B cell (primary cell): ENCODE measurements at regions not wholly inside any gene's neighbourhood (a gene's known extent, or its start where the extent isn't known, plus 50 kb on each side); places are given as distances from the start of the nearest gene placed in this dataset.

Experiments used
- ATAC-seq: fragments of 200-7000 bp; cut with Tn5 transposase; one replicate; pipeline ENCODE4 v1.10.0; 2021; ENCODE audit warnings: low read depth, mild to moderate bottlenecking, moderate number of reproducible peaks, moderate library complexity
- CTCF ChIA-PET: fragments of 350-600 bp; sonication (Branson Sonifier 250); formaldehyde crosslinking; loops from one replicate; lab custom pipeline; 2021; ENCODE audit warnings: antibody characterized with exemption, inconsistent platforms; lab: Charles Lee
- POLR2A ChIA-PET: fragments of 350-600 bp; sonication (Branson Sonifier 250); formaldehyde crosslinking; loops from one replicate; lab custom pipeline; 2021; ENCODE audit warnings: antibody characterized with exemption; lab: Charles Lee
- DNase-seq: peaks from one replicate; pipeline ENCODE4 v3.0.0; 2013
- H2AFZ ChIP-seq: 2 replicates; pipeline ENCODE4 v1.6.1; 2012; ENCODE audit warnings: mild to moderate bottlenecking, low read depth, low read length; ENCODE audit not compliant: insufficient read depth, poor library complexity, severe bottlenecking
- H3K27ac ChIP-seq, 2 donors: 1 replicate in 1 of 2; 2 replicates in 1 of 2; pipeline ENCODE4 v1.5.1; 2012 to 2013; ENCODE audit warnings: low read length in 2 of 2, mild to moderate bottlenecking in 2 of 2, moderate library complexity in 1 of 2
- H3K27me3 ChIP-seq, 4 experiments: fragments of 200-600 bp in 1 of 4; sonication (generic) in 1 of 4; replicated peaks in 1 of 4; 1 replicate in 2 of 4; 2 replicates in 2 of 4; pipeline versions ENCODE4 v1.6.1 to v1.7.0; 2013 to 2016; ENCODE audit warnings: low read length in 3 of 4, mild to moderate bottlenecking in 2 of 4, mixed read lengths in 1 of 4, moderate library complexity in 1 of 4; ENCODE audit not compliant: insufficient read depth in 4 of 4, control insufficient read depth in 3 of 4; ENCODE audit errors: control extremely low read depth in 1 of 4
- H3K36me3 ChIP-seq, 2 experiments: replicated peaks in 1 of 2; 1 replicate in 1 of 2; 2 replicates in 1 of 2; pipeline versions ENCODE4 v1.6.1 to v1.7.1; 2013; ENCODE audit warnings: low read length in 1 of 2; ENCODE audit not compliant: insufficient read depth in 2 of 2, control insufficient read depth in 1 of 2; ENCODE audit errors: control extremely low read depth in 1 of 2, extremely low read depth in 1 of 2
- H3K4me1 ChIP-seq, 2 donors: fragments of 200-600 bp in 1 of 2; sonication (generic) in 1 of 2; 1 replicate in 1 of 2; 2 replicates in 1 of 2; pipeline versions ENCODE4 v1.5.1 to v1.6.1; 2013 to 2017; ENCODE audit warnings: low read length in 2 of 2; ENCODE audit not compliant: control insufficient read depth in 2 of 2, insufficient read depth in 2 of 2
- H3K4me2 ChIP-seq: replicated peaks from 2 replicates; pipeline ENCODE3; 2012; ENCODE audit warnings: mild to moderate bottlenecking, low read depth, low read length; ENCODE audit not compliant: poor library complexity, severe bottlenecking
- H3K4me3 ChIP-seq, 5 experiments: fragments of 200-600 bp in 1 of 5; sonication (generic) in 1 of 5; 1 replicate in 3 of 5; 2 replicates in 2 of 5; pipeline versions ENCODE4 v1.5.1 to v1.7.0; 2011 to 2016; ENCODE audit warnings: low read length in 4 of 5, mild to moderate bottlenecking in 4 of 5, low read depth in 2 of 5, control low read depth in 1 of 5, moderate library complexity in 1 of 5; ENCODE audit not compliant: insufficient read depth in 1 of 5; ENCODE audit errors: control extremely low read depth in 1 of 5, extremely low read depth in 1 of 5
- H3K79me2 ChIP-seq: fragments of 200-600 bp; sonication (generic); one replicate; pipeline ENCODE4 v1.6.0; 2016; ENCODE audit warnings: low read length; ENCODE audit not compliant: control insufficient read depth, insufficient read depth
- H3K9ac ChIP-seq: fragments of 200-600 bp; sonication (generic); 2 replicates; pipeline ENCODE4 v1.6.1; 2017; ENCODE audit warnings: mild to moderate bottlenecking, low read length, moderate library complexity
- H3K9me3 ChIP-seq, 3 donors: one replicate each; pipeline versions ENCODE4 v1.6.1 to v1.7.1; 2013; ENCODE audit warnings: low read length in 2 of 3; ENCODE audit not compliant: control insufficient read depth in 2 of 3, insufficient read depth in 1 of 3; ENCODE audit errors: control extremely low read depth in 1 of 3
- H4K20me1 ChIP-seq: 2 replicates; pipeline ENCODE4 v1.6.0; 2012; ENCODE audit warnings: mild to moderate bottlenecking, low read length; ENCODE audit not compliant: insufficient read depth, control insufficient read depth, poor library complexity, severe bottlenecking
- H3K27ac Mint-ChIP-seq: one replicate; pipeline ENCODE4 v1.8.0; 2021; ENCODE audit warnings: mixed read lengths
- H3K27me3 Mint-ChIP-seq: one replicate; pipeline ENCODE4 v1.8.0; 2021; ENCODE audit warnings: mixed read lengths
- H3K4me1 Mint-ChIP-seq: one replicate; pipeline ENCODE4 v1.8.0; 2021; ENCODE audit warnings: mixed read lengths
- H3K4me3 Mint-ChIP-seq: one replicate; pipeline ENCODE4 v1.8.0; 2021; ENCODE audit warnings: mixed read lengths
- H3K9me3 Mint-ChIP-seq: one replicate; pipeline ENCODE4 v1.8.0; 2022; ENCODE audit warnings: mixed read lengths; ENCODE audit not compliant: insufficient read depth
- EZH2 ChIP-seq: IDR thresholded peaks from 2 replicates; pipeline ENCODE4 v1.6.1; 2012; ENCODE audit warnings: borderline replicate concordance, low read depth, mild to moderate bottlenecking, moderate library complexity, low read length; ENCODE audit not compliant: insufficient read depth, poor library complexity, severe bottlenecking
- WGBS: methylation state at CpG from one replicate; pipeline ENCODE4 v1.1.5; 2013; ENCODE audit warnings: missing lambda C conversion rate; ENCODE audit not compliant: insufficient coverage; 5-methylcytosine and 5-hydroxymethylcytosine counted together
- intact Hi-C: fragments of 100-400 bp; cut with micrococcal nuclease; formaldehyde crosslinking; loops from one replicate; pipeline ENCODE4 v1.10.0; 2022
- TF ChIP-seq, protein P1 (sequence below): fragments of 200-600 bp; IDR thresholded peaks from one replicate; pipeline ENCODE4 v1.8.0; 2022; ENCODE audit warnings: antibody characterized with exemption, mild to moderate bottlenecking

DNA sequence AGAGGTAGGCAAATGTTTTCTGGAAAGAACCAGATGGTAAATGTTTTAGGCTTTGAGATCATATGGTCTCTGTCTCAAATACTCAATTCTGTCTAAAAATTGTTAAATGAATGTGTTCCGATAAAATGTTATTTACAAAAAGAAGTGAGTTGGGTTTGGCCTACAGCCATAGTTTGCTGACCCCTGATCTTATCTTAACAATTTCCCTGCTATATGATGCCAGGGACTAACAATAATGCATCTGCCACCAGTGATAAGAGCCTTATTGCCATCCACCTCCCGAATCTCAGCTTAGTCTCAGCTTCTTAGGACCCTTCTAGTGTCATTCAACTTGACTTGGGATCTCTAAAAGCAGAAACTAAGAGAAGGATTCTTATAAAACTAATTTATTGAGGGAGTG, 208.5 kb upstream of the ADGRL2 start:
- Mint-ChIP-seq H3K4me1 (no peaks in the 10 kb centered on the region), H3K27ac (no peak overlapping the region), H3K9me3 (no peaks in the 10 kb centered on the region), H3K27me3 (no peaks in the 10 kb centered on the region), H3K4me3 (no peak overlapping the region)
- Histone ChIP-seq H4K20me1 (no peaks in the 10 kb centered on the region), H3K27ac (no peak overlapping the region), H3K27me3 (no peaks in the 10 kb centered on the region), H3K9me3 (no peaks in the 10 kb centered on the region), H2AFZ (no peak overlapping the region), H3K4me3 (no peak overlapping the region), H3K4me2 (no peak overlapping the region), H3K36me3 (no peaks in the 10 kb centered on the region), H3K9ac (no peak overlapping the region), H3K4me1 (no peaks in the 10 kb centered on the region), H3K79me2 (no peaks in the 10 kb centered on the region)
- ATAC-seq (no peak), DNase-seq (no peak)
- POLR2A ChIA-PET = no interaction called here
- WGBS = no CpG with 5 or more reads among the region's 2 CpGs
- intact Hi-C loops = no loop called here
- CTCF ChIA-PET = no interaction called here
- TF ChIP-seq, protein P1, sequence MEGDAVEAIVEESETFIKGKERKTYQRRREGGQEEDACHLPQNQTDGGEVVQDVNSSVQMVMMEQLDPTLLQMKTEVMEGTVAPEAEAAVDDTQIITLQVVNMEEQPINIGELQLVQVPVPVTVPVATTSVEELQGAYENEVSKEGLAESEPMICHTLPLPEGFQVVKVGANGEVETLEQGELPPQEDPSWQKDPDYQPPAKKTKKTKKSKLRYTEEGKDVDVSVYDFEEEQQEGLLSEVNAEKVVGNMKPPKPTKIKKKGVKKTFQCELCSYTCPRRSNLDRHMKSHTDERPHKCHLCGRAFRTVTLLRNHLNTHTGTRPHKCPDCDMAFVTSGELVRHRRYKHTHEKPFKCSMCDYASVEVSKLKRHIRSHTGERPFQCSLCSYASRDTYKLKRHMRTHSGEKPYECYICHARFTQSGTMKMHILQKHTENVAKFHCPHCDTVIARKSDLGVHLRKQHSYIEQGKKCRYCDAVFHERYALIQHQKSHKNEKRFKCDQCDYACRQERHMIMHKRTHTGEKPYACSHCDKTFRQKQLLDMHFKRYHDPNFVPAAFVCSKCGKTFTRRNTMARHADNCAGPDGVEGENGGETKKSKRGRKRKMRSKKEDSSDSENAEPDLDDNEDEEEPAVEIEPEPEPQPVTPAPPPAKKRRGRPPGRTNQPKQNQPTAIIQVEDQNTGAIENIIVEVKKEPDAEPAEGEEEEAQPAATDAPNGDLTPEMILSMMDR = no peak
- no peak for TF ChIP-seq EZH2

GRCh38 chr1:81590171-81590570, 210.6 kb upstream of the ADGRL2 start:
- Histone ChIP-seq H2AFZ (no peak overlapping the region), H4K20me1 (no peaks in the 10 kb centered on the region), H3K27ac (no peak overlapping the region), H3K79me2 (no peaks in the 10 kb centered on the region), H3K9me3 (no peaks in the 10 kb centered on the region), H3K4me1 (no peaks in the 10 kb centered on the region), H3K9ac (no peak overlapping the region), H3K4me3 (no peak overlapping the region), H3K27me3 (no peaks in the 10 kb centered on the region), H3K4me2 (no peak overlapping the region), H3K36me3 (no peaks in the 10 kb centered on the region)
- Mint-ChIP-seq H3K9me3 (no peaks in the 10 kb centered on the region), H3K27ac (no peak overlapping the region), H3K4me1 (no peaks in the 10 kb centered on the region), H3K4me3 (no peak overlapping the region), H3K27me3 (no peaks in the 10 kb centered on the region)
- ATAC-seq (no peak), DNase-seq (no peak)
- intact Hi-C loops = no loop called here
- ChIA-PET POLR2A (no interaction called here), CTCF (no interaction called here)
- WGBS = 90% methylated on average over 2 of the region's 5 CpGs
- TF ChIP-seq EZH2 = no peak
- TF ChIP-seq, protein P1 = no peak
